LNCaP clone FGC (cell line): ENCODE measurements at regions not wholly inside any gene's neighbourhood (a gene's known extent, or its start where the extent isn't known, plus 50 kb on each side); places are given as distances from the start of the nearest gene placed in this dataset.

Source experiments
- DNase-seq: peaks from one replicate; pipeline ENCODE4 v3.0.0-alpha.2; 2011; ENCODE audit warnings: low read depth
- H3K4me3 ChIP-seq: 2 replicates; pipeline ENCODE4 v1.5.1; 2011; ENCODE audit warnings: mild to moderate bottlenecking, low read depth, low read length, control low read depth
- CTCF ChIP-seq: IDR thresholded peaks from 2 replicates; pipeline ENCODE4 v1.5.1; 2012; ENCODE audit warnings: mild to moderate bottlenecking; ENCODE audit not compliant: control insufficient read depth, insufficient read depth; ENCODE audit errors: extremely low read depth

DNA sequence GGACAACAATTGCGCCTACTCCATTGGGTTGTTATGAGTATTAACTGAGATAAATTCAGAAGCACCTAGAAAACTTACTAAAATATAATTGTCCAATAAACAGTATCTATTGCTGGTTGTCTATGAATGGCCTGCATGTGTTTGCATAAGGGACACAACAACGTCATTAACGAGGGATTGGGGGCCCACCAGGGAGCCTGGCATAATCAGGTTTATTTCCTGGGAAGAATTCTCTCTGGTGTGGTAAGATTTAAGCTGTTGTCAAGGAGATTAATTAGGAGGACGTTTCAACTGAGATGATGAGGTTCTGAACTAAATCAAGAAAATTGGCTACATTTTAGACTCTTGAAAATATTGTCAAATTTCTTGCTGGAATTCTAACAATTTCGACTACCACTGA is 176.1 kb upstream of the CDIN1 start:
- no peak for DNase-seq
- TF ChIP-seq CTCF = no peak
- no peak overlapping the region for H3K4me3 ChIP-seq

DNA sequence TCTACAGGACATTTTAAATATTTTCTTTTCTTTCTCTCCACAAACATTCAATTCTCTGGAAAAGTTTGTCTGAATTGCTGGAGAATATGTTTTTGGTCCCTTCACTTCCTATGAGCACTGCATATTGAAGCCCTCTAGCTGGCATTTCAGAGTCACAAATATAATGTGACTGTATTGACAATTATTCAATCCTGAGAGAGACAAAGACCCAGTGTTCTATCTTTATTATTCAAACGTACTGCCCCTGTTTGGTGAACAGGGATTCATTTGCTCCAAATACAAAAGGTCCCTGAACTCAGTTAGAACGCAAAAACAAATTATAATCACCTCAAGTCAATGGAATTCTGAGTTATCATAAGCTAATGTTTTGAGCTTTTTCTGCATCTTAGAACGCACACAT is 173.1 kb upstream of the CDIN1 start:
- H3K4me3 ChIP-seq = no peak overlapping the region
- no peak for DNase-seq

GRCh38 chr15:36406911-36407310 is 172.5 kb upstream of the CDIN1 start:
- TF ChIP-seq CTCF = no peak
- no peak for DNase-seq
- H3K4me3 ChIP-seq = no peak overlapping the region

More for the DNA sequence above, 173.1 kb upstream of the CDIN1 start:
- no peak for TF ChIP-seq CTCF

- H3K4me3 ChIP-seq = no peak overlapping the region
- DNase-seq = no peak
- no peak for TF ChIP-seq CTCF
These were observed 171.8 kb upstream of the CDIN1 start for GRCh38 chr15:36407647-36408046.

GRCh38 chr15:36409819-36410218 is 169.6 kb upstream of the CDIN1 start:
- TF ChIP-seq CTCF = no peak
- no peak for DNase-seq
- H3K4me3 ChIP-seq = no peak overlapping the region

DNA sequence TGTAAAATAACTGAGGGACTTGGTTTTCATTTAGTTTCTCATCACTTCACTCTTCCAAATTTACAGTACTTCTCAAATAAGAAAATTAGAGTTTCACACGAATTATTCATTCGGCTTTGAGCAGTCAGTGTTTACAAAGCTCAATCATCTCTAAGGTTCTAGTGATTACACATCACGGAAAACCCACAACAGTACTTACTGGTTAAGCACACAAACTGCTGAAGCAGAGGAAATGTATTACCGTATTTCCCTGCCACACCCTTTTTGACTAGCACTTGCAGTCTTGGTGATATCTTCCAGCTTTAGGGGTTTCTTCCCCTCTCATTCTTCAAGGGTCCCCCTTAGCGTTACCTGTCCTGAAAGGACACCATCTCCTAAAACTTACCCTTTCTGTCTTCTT is 164.8 kb upstream of the CDIN1 start:
- TF ChIP-seq CTCF = no peak
- no peak overlapping the region for H3K4me3 ChIP-seq
- no peak for DNase-seq

DNA sequence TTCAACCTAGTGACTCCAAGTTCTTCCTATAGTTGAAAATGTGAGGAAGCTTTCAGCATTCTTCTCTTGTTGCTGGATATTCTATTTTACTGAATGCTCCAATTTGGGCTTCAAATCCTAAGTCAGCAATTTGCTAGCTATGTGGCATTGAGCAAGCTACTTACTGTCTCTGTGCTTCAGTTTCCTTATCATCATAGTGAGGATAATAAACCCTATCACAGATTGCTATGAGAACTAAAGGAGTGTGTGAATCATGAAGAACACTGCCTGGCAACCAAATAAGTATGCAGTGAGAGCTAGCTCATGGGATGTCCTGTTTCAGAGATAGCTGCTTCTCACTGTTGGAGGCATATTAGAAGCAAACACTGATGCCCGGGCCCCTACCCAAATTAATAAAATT is 163.8 kb upstream of the CDIN1 start:
- TF ChIP-seq CTCF = no peak
- no peak for DNase-seq
- no peak overlapping the region for H3K4me3 ChIP-seq
